ENCODE measurements at regions not wholly inside any gene's neighbourhood (a gene's known extent, or its start where the extent isn't known, plus 50 kb on each side); places are given as distances from the start of the nearest gene placed in this dataset.

DNA sequence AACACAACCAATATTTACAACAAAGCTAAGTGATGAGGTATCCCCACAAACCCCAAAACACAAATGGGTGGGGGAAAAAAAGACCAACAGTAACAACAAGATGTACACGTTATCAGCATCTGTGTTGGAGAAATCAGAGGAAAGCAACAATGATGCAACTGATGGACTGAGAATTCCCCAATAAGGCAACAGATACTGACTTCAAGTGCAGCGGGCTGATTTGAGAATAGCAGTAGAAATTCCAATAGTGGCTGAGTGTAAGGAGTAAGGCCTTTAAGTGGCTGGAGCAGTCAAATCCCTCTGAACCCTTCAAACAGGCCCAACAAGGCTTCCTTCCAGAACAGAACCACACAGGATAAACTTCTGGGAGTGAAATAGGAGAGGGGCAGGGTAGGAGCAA lies 97.6 kb downstream of the TM2D1 start:
- no peak for DNase-seq (ENCODE audit: low spot score)

GRCh38 chr1:61626816-61627215 lies 98.1 kb downstream of the TM2D1 start:
- DNase-seq (ENCODE audit: low spot score): no peak

DNA sequence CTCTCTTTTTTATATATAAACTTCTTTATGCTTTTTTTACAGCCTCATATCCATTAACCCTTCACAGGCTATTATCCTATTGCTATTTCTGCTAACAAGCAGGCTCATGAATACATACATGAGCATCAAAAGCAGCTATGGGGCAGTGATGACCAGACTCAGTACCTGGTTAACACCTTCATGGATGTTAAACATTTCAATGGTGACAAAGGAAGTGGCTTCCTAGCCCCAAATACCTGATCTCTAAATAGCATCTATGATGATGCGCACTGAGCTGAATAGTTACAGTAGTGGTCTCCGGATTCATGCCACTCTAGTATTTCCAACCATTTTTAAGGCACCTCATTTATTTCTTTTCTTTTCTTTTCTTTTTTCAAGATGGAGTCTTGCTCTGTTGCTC lies 101.1 kb downstream of the TM2D1 start:
- DNase-seq (ENCODE audit: low spot score): no peak

DNA sequence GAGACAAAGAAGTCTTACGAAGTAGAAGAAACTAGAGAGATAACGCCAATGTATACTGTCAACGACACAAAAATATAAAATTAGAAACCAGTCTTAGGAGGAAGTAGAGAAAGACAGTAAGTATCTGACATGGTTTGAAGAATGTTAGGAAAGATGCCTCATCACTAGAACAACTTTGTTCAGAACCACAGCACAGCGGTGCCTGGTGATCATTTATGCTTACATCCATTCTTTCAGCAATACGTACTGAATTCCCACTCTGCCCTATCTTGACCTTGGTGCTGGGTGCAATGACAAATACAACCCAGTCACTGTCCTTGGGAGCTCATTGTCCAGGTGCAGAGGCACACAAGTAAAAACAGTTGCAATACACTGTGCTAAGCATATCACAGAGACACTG lies 104.4 kb downstream of the TM2D1 start:
- no peak for DNase-seq (ENCODE audit: low spot score)

GRCh38 chr1:61618755-61619154 lies 106.2 kb downstream of the TM2D1 start:
- DNase-seq (ENCODE audit: low spot score): no peak

DNA sequence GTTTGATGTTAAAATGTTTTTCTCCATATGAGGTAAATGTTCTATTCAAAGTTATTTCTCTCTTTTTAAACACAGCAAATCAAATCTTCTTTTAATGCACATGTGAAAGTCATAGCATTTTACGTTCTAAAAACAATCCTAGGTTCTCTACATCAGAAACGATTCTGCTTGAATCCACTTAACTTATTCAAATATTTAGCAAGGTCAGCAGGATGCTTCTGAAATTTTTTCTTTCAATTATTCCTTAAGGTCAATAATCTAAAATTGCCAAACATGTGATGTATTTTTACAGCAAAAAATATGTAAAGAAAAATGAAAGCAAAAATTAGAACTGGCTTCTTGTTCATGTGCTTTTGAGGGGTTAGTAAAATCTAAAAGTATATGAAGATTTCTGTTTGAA lies 106.7 kb downstream of the TM2D1 start:
- DNase-seq (ENCODE audit: low spot score): no peak

- no peak for DNase-seq (ENCODE audit: low spot score)
Observed at GRCh38 chr1:61616830-61617229, 108.1 kb downstream of the TM2D1 start.

- no peak for DNase-seq (ENCODE audit: low spot score)
Observed at GRCh38 chr1:61612602-61613001, 112.3 kb downstream of the TM2D1 start.

DNA sequence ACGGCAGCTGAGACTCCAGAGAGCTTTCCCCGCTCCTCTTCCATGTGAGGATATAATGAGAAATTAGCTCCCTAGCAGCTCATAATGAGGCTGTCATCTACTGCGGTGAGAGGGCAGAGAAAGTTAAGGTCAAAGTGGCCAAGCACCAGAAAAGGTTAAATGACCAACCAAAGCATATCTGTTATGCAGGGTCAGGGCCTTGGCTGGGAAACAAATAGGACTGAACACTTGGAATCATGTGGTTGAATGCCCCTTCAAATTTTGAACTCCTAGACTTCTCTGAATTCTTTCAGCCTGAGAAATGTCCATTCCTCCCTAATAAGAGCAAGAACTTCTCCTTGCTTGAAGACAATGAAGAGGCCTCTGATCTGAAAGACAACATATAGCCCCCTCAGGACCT lies 115.9 kb downstream of the TM2D1 start:
- no peak for DNase-seq (ENCODE audit: low spot score)

- no peak for DNase-seq (ENCODE audit: low spot score)
Observed at GRCh38 chr1:61607448-61607847, 117.5 kb downstream of the TM2D1 start.

DNA sequence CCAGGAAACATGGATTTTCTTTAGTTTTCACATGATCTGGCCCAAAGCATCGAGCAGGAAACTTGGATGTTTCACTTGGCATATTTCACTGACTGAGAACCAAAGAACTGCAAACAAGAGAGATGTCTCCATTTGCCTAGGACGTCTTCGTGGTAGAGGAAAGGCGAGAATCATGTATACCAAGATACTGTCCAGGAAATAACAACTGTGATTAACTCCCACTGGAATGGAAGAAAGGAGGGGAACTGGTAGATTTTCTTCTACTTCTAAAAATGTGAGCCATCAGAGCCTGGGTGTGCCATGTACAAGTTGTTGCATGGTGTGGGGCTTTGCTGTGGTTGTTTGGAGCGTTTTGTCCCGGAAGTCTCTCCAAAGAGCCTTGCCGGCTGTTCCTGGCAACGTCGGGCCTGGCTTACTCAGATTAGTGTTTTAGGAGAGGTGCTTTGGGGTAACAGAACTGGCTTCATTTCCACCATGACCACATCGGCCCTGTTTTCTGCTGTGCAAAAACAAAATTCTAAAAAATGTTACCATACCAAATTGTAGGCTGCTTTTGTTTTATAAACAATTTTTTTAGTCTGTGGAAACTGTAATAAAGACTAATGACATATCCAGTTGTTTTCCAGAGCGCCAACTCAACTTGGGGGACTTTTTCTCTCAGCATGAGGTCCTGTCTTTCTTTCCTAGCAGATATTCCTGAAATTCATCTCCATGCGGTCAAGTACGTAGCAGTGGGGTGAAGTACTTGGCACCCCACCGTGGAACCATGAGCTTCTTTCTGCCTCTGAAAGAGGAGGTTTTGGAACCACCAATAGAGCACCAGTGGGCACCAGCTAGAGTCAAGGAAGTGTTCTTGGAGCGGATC lies 118.3 kb downstream of the TM2D1 start:
- DNase-seq (ENCODE audit: low spot score): no peak

- DNase-seq (ENCODE audit: low spot score): no peak
Observed at GRCh38 chr1:61605607-61606321, 119.2 kb downstream of the TM2D1 start.

DNA sequence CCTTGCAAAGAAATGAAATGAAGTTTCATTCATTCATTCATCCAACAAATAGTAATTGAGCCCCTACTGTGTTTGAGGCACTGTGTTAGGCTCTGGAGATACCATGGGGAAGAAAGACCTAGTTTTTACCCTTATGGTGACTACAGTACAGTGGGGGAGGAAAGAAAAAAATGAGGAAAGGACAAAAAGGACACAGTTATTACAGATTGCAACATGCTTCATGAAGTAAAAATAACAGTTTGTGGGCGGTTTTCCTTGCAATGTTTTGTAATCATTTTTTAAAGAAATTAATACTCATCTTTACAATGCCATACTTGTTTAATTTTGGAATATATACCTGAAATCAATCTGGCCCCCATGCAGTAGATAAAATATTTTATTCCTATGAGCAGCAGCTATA lies 120.3 kb downstream of the TM2D1 start:
- DNase-seq (ENCODE audit: low spot score): no peak

DNA sequence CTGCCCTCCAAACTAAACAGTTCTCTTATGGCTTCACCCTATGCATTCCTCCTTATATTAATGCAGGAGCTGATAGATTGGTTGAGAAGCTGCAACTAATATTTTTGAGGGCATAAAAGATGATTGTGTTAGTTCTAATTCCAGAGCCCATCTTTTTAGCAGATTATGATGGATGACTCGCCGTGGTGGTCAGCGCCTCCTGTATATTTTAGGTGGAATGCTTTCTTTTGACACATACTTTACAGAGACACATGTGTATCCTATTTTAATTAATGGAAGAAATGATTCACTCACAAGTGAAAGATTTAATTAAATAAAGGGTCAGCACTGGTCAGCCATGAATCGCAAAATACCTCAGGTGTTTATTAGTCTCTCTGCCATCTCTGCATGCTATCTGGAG lies 120.7 kb downstream of the TM2D1 start:
- no peak for DNase-seq (ENCODE audit: low spot score)

GRCh38 chr1:61602663-61603062 lies 122.3 kb downstream of the TM2D1 start:
- DNase-seq (ENCODE audit: low spot score): no peak

- no peak for DNase-seq (ENCODE audit: low spot score)
Observed at GRCh38 chr1:61597601-61598000, 127.3 kb downstream of the TM2D1 start.

DNA sequence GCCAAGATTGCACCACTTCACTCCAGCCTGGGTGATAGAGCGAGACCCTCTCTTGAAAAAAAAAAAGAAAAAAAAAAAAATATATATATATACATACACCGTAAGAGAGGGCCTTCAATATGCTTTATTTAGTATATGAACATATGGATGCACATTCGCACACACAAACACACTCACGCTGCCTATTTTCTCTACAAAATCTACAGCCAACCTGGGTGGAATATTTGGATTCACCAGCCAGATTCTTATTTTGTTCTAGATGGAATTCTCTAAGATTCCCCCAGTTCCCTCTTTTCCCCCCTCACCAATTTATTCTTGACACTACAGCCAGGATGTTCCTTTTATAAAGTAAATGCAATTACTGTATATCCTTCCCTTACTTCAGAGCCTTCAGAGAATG lies 131.6 kb downstream of the TM2D1 start:
- no peak for DNase-seq (ENCODE audit: low spot score)

- no peak for DNase-seq (ENCODE audit: low spot score)
Observed at GRCh38 chr1:61591351-61591750, 133.6 kb downstream of the TM2D1 start.

- DNase-seq (ENCODE audit: low spot score): peak; percentile 68
Observed at GRCh38 chr1:61588736-61589672, 135.9 kb downstream of the TM2D1 start.

DNA sequence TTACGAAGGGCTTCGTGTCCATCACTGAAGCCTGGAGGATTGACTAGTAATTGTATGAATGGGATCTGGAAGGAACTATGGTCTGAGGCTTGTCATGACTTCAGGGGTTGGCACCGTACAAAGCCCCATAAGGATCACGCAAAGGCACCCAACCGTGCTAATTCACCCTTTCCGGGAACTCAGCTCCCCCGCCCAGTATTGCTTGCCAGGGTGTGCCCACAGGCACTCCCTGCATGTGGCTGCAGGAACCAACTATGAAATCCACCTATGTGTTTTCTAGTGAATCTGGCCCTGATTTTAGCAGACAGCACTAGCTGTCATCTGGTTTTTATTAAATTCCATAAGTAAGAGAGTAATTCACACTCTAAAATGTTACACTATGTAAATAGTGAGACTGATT lies 139.2 kb downstream of the TM2D1 start:
- no peak for DNase-seq (ENCODE audit: low spot score)

GRCh38 chr1:61583703-61584102 lies 141.2 kb downstream of the TM2D1 start:
- DNase-seq (ENCODE audit: low spot score): no peak

GRCh38 chr1:61581251-61581650 lies 143.7 kb downstream of the TM2D1 start:
- DNase-seq (ENCODE audit: low spot score): no peak

Data from HuH-7 (cell line).